Naive thymus-derived CD4-positive, alpha-beta T cell (primary cell): ENCODE measurements at regions not wholly inside any gene's neighbourhood (a gene's known extent, or its start where the extent isn't known, plus 50 kb on each side); places are given as distances from the start of the nearest gene placed in this dataset.

Experiments
- ATAC-seq: fragments of 150-1000 bp; cut with Tn5 transposase; 2 replicates; pipeline ENCODE4 v1.10.0; 2021; ENCODE audit warnings: mild to moderate bottlenecking, moderate library complexity
- CTCF ChIA-PET: fragments of 350-600 bp; sonication (Branson Sonifier 250); formaldehyde crosslinking; loops from one replicate; lab custom pipeline; 2021; ENCODE audit warnings: antibody characterized with exemption; lab: Charles Lee
- POLR2A ChIA-PET: fragments of 350-600 bp; sonication (Branson Sonifier 250); formaldehyde crosslinking; loops from one replicate; lab custom pipeline; 2021; ENCODE audit warnings: antibody characterized with exemption, inconsistent platforms; lab: Charles Lee
- DNase-seq, 9 donors: peaks; one replicate each; pipeline versions ENCODE4 v3.0.0 to v3.0.0-alpha.2; 2020 to 2022; ENCODE audit warnings: mixed read lengths in 1 of 9
- H3K27ac ChIP-seq: one replicate; pipeline ENCODE4 v1.7.0; 2013; ENCODE audit warnings: mild to moderate bottlenecking, low read depth, low read length, moderate library complexity
- H3K27me3 ChIP-seq, 2 donors: one replicate each; pipeline ENCODE4 v1.7.0; 2013; ENCODE audit warnings: low read length in 2 of 2, mild to moderate bottlenecking in 2 of 2, moderate library complexity in 2 of 2; ENCODE audit not compliant: control insufficient read depth in 2 of 2, insufficient read depth in 2 of 2
- H3K36me3 ChIP-seq, 3 experiments: 1 replicate in 2 of 3; 2 replicates in 1 of 3; pipeline ENCODE4 v1.7.0; 2013; ENCODE audit warnings: low read length in 3 of 3, mild to moderate bottlenecking in 3 of 3, moderate library complexity in 1 of 3; ENCODE audit not compliant: insufficient read depth in 3 of 3, control insufficient read depth in 2 of 3
- H3K4me1 ChIP-seq, 2 donors: one replicate each; pipeline ENCODE4 v1.7.0; 2013; ENCODE audit warnings: low read length in 2 of 2, mild to moderate bottlenecking in 2 of 2, moderate library complexity in 1 of 2; ENCODE audit not compliant: control insufficient read depth in 2 of 2, insufficient read depth in 2 of 2
- H3K4me3 ChIP-seq: 2 replicates; pipeline ENCODE4 v1.7.0; 2013; ENCODE audit warnings: mild to moderate bottlenecking, low read length
- H3K9me3 ChIP-seq, 3 experiments: 1 replicate in 2 of 3; 2 replicates in 1 of 3; pipeline ENCODE4 v1.7.0; 2013; ENCODE audit warnings: low read length in 3 of 3; ENCODE audit not compliant: control insufficient read depth in 2 of 3
- H3K27ac Mint-ChIP-seq, 9 donors: one replicate each; pipeline ENCODE4 v1.8.0; 2020 to 2022; ENCODE audit warnings: mixed read lengths in 9 of 9, mild to moderate bottlenecking in 8 of 9, moderate library complexity in 5 of 9, inconsistent platforms in 2 of 9
- H3K27me3 Mint-ChIP-seq, 5 donors: one replicate each; pipeline ENCODE4 v1.8.0; 2021 to 2022; ENCODE audit warnings: mixed read lengths in 5 of 5, mild to moderate bottlenecking in 1 of 5
- H3K36me3 Mint-ChIP-seq, 5 donors: one replicate each; pipeline ENCODE4 v1.8.0; 2020 to 2022; ENCODE audit warnings: mixed read lengths in 5 of 5, mild to moderate bottlenecking in 3 of 5, inconsistent platforms in 1 of 5
- H3K4me1 Mint-ChIP-seq, 7 donors: one replicate each; pipeline ENCODE4 v1.8.0; 2020 to 2022; ENCODE audit warnings: mixed read lengths in 7 of 7, mild to moderate bottlenecking in 3 of 7, inconsistent platforms in 1 of 7
- H3K4me3 Mint-ChIP-seq, 10 donors: one replicate each; pipeline ENCODE4 v1.8.0; 2020 to 2022; ENCODE audit warnings: mild to moderate bottlenecking in 10 of 10, mixed read lengths in 10 of 10, moderate library complexity in 6 of 10, inconsistent platforms in 2 of 10
- H3K9me3 Mint-ChIP-seq, 11 donors: one replicate each; pipeline ENCODE4 v1.8.0; 2020 to 2022; ENCODE audit warnings: mixed read lengths in 11 of 11, mild to moderate bottlenecking in 4 of 11, inconsistent platforms in 1 of 11, moderate library complexity in 1 of 11
- intact Hi-C, 2 donors: fragments of 100-400 bp; cut with micrococcal nuclease; formaldehyde crosslinking; loops; one replicate each; pipeline ENCODE4 v1.15.1; 2023

DNA sequence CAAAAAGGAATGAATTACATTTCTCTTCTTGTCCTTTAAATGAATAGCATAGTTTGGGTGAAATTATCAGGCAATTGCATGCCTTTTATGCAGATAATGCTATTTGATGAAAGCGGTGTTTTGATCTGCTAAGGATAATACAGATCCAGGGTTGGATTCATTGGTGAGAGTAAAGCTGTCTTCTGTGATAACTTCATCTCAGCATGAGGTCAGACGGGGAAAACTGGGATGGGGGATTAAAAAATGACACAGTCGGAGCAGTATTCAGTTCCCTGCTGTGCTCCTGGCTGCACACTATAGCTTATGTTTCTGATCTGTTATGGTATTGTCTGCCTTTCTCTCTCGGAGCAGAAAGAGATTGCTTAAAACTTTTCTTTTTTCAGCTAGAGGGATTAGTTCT is 105.9 kb upstream of the TENM3 start:
- CTCF ChIA-PET, result no interaction called here

GRCh38 chr4:182139491-182139890 is 103.7 kb upstream of the TENM3 start:
- ChIA-PET CTCF (no interaction called here), POLR2A (no interaction called here)
- no peaks in the 10 kb centered on the region for H3K9me3 ChIP-seq
- peaks cover 53 to 68% (median 64%) of the 10 kb centered on the region in 5 donors for H3K27me3 Mint-ChIP-seq
- H3K4me1 ChIP-seq, result no peaks in the 10 kb centered on the region
- intact Hi-C loops, result no loop called here
- peaks cover 0 to 2% of the 10 kb centered on the region in 2 donors for H3K27me3 ChIP-seq
- H3K9me3 Mint-ChIP-seq, result peaks cover 0 to 8% (median 2%) of the 10 kb centered on the region in 11 donors
- DNase-seq (no peak), ATAC-seq (no peak)
- peak overlapping the region in 5 of 10 donors; percentile 28 to 83 (median 63) for H3K4me3 Mint-ChIP-seq
- no peaks in the 10 kb centered on the region for H3K36me3 ChIP-seq
- H3K4me1 Mint-ChIP-seq, result peaks cover 0 to 24% (median 17%) of the 10 kb centered on the region in 7 donors
- no peak overlapping the region for H3K27ac ChIP-seq
- H3K36me3 Mint-ChIP-seq, result peaks cover 0 to 7% (median 0%) of the 10 kb centered on the region in 5 donors
- no peak overlapping the region for H3K27ac Mint-ChIP-seq
- H3K4me3 ChIP-seq, result no peak overlapping the region

More for the DNA sequence above, 105.9 kb upstream of the TENM3 start:
- Mint-ChIP-seq H3K36me3 (no peaks in the 10 kb centered on the region), H3K4me1 (peaks cover 0 to 10% (median 4%) of the 10 kb centered on the region in 7 donors), H3K4me3 (no peak overlapping the region), H3K9me3 (peaks cover 0 to 8% (median 2%) of the 10 kb centered on the region in 11 donors), H3K27me3 (peaks cover 46 to 60% (median 52%) of the 10 kb centered on the region in 5 donors), H3K27ac (no peak overlapping the region)
- no peak overlapping the region for H3K27ac ChIP-seq
- H3K27me3 ChIP-seq, result no peaks in the 10 kb centered on the region
- no peaks in the 10 kb centered on the region for H3K36me3 ChIP-seq
- POLR2A ChIA-PET, result no interaction called here
- ATAC-seq (no peak), DNase-seq (no peak)
- no peaks in the 10 kb centered on the region for H3K9me3 ChIP-seq
- intact Hi-C loops, result no loop called here
- H3K4me1 ChIP-seq, result no peaks in the 10 kb centered on the region
- H3K4me3 ChIP-seq, result no peak overlapping the region

GRCh38 chr4:182140547-182140946 is 102.7 kb upstream of the TENM3 start:
- H3K36me3 Mint-ChIP-seq, result peaks cover 0 to 7% (median 0%) of the 10 kb centered on the region in 5 donors
- no peaks in the 10 kb centered on the region for H3K36me3 ChIP-seq
- no peaks in the 10 kb centered on the region for H3K4me1 ChIP-seq
- intact Hi-C loops, result loop anchor here in 1 of 2 donors (10.0 kb wide), 2 partner anchors 314 to 1764 kb away; partner anchors contain the start of gene STOX2
- peaks cover 0 to 29% (median 17%) of the 10 kb centered on the region in 7 donors for H3K4me1 Mint-ChIP-seq
- H3K27me3 ChIP-seq, result peaks cover 0 to 6% of the 10 kb centered on the region in 2 donors
- no peaks in the 10 kb centered on the region for H3K9me3 ChIP-seq
- H3K27ac Mint-ChIP-seq, result no peak overlapping the region
- ATAC-seq (no peak), DNase-seq (no peak)
- ChIA-PET POLR2A (no interaction called here), CTCF (no interaction called here)
- H3K27ac ChIP-seq, result no peak overlapping the region
- no peak overlapping the region for H3K4me3 ChIP-seq
- H3K9me3 Mint-ChIP-seq, result peaks cover 0 to 8% (median 2%) of the 10 kb centered on the region in 11 donors
- no peak overlapping the region for H3K4me3 Mint-ChIP-seq
- peaks cover 55 to 74% (median 69%) of the 10 kb centered on the region in 5 donors for H3K27me3 Mint-ChIP-seq

- H3K9me3 Mint-ChIP-seq, result peaks cover 0 to 8% (median 2%) of the 10 kb centered on the region in 11 donors
- no peak overlapping the region for H3K27ac ChIP-seq
- intact Hi-C loops, result loop anchor here in 1 of 2 donors (10.0 kb wide), 2 partner anchors 314 to 1764 kb away; partner anchors contain the start of gene STOX2
- no peaks in the 10 kb centered on the region for H3K9me3 ChIP-seq
- H3K36me3 Mint-ChIP-seq, result peaks cover 0 to 7% (median 0%) of the 10 kb centered on the region in 5 donors
- peaks cover 0 to 7% of the 10 kb centered on the region in 2 donors for H3K27me3 ChIP-seq
- H3K36me3 ChIP-seq, result no peaks in the 10 kb centered on the region
- H3K27ac Mint-ChIP-seq, result no peak overlapping the region
- peaks cover 57 to 78% (median 73%) of the 10 kb centered on the region in 5 donors for H3K27me3 Mint-ChIP-seq
- H3K4me3 Mint-ChIP-seq, result peak overlapping the region in 1 of 10 donors; percentile 23
- no peaks in the 10 kb centered on the region for H3K4me1 ChIP-seq
- ATAC-seq, result no peak
- POLR2A ChIA-PET, result no interaction called here
- CTCF ChIA-PET, result no interaction called here
- no peak overlapping the region for H3K4me3 ChIP-seq
- H3K4me1 Mint-ChIP-seq, result peaks cover 0 to 29% (median 17%) of the 10 kb centered on the region in 7 donors
- no peak for DNase-seq
These were observed 102.1 kb upstream of the TENM3 start for GRCh38 chr4:182141061-182141460.

- Mint-ChIP-seq H3K36me3 (peaks cover 0 to 7% (median 0%) of the 10 kb centered on the region in 5 donors), H3K4me3 (peak overlapping the region in 7 of 10 donors; percentile 9 to 84 (median 67)), H3K27me3 (peaks cover 69 to 80% (median 71%) of the 10 kb centered on the region in 5 donors), H3K27ac (no peak overlapping the region), H3K4me1 (peaks cover 0 to 29% (median 17%) of the 10 kb centered on the region in 7 donors), H3K9me3 (peaks cover 0 to 8% (median 2%) of the 10 kb centered on the region in 11 donors)
- intact Hi-C loops, result loop anchor here in 1 of 2 donors (10.0 kb wide), 2 partner anchors 312 to 1762 kb away; partner anchors contain the start of gene STOX2
- ChIA-PET POLR2A (no interaction called here), CTCF (no interaction called here)
- Histone ChIP-seq H3K4me3 (no peak overlapping the region), H3K27ac (no peak overlapping the region), H3K36me3 (no peaks in the 10 kb centered on the region), H3K27me3 (peaks cover 0 to 7% of the 10 kb centered on the region in 2 donors), H3K9me3 (no peaks in the 10 kb centered on the region), H3K4me1 (no peaks in the 10 kb centered on the region)
- DNase-seq (no peak), ATAC-seq (no peak)
These were observed 100.8 kb upstream of the TENM3 start for GRCh38 chr4:182142176-182143085.

GRCh38 chr4:182143086-182143821 is 99.9 kb upstream of the TENM3 start:
- Mint-ChIP-seq H3K4me1 (peaks cover 0 to 29% (median 17%) of the 10 kb centered on the region in 7 donors), H3K27ac (peak overlapping the region in 1 of 9 donors; percentile 48), H3K36me3 (peaks cover 0 to 7% (median 0%) of the 10 kb centered on the region in 5 donors), H3K27me3 (peaks cover 69 to 78% (median 74%) of the 10 kb centered on the region in 5 donors), H3K4me3 (peak overlapping the region; percentile 45 to 84 (median 66)), H3K9me3 (peaks cover 0 to 8% (median 1%) of the 10 kb centered on the region in 11 donors)
- ChIA-PET POLR2A (no interaction called here), CTCF (no interaction called here)
- peaks cover 0 to 7% of the 10 kb centered on the region in 2 donors for H3K27me3 ChIP-seq
- intact Hi-C loops, result loop anchor here in 1 of 2 donors (10.0 kb wide), 2 partner anchors 312 to 1762 kb away; partner anchors contain the start of gene STOX2
- DNase-seq (no peak), ATAC-seq (no peak)
- no peak overlapping the region for H3K4me3 ChIP-seq
- H3K27ac ChIP-seq, result no peak overlapping the region
- no peaks in the 10 kb centered on the region for H3K4me1 ChIP-seq
- no peaks in the 10 kb centered on the region for H3K9me3 ChIP-seq
- no peaks in the 10 kb centered on the region for H3K36me3 ChIP-seq
